A549 (cell line): ENCODE measurements at regions not wholly inside any gene's neighbourhood (a gene's known extent, or its start where the extent isn't known, plus 50 kb on each side); places are given as distances from the start of the nearest gene placed in this dataset.

ENCODE experiments used
- ATAC-seq, 2 experiments: fragments of 200-7000 bp in 1 of 2; fragments of >200 bp in 1 of 2; cut with Nextera tagmentation in 1 of 2; cut with Tn5 transposase in 1 of 2; 3 replicates each; pipeline versions ENCODE4 v1.8.0 to v1.9.1; 2018 to 2020; ENCODE audit warnings: mild to moderate bottlenecking in 1 of 2, moderate library complexity in 1 of 2
- CTCF ChIA-PET: fragments of 300-600 bp; sonication (Branson Sonifier 250); formaldehyde crosslinking; extraction: SDS; loops from one replicate; lab custom pipeline; 2021; ENCODE audit warnings: antibody characterized with exemption, inconsistent platforms; lab: Yijun Ruan, JAX
- POLR2A ChIA-PET: fragments of 350-600 bp; formaldehyde crosslinking; extraction: SDS; loops from one replicate; lab custom pipeline; 2021; ENCODE audit warnings: antibody characterized with exemption, inconsistent platforms; lab: Yijun Ruan, JAX
- DNase-seq, 2 experiments: peaks; one replicate each; pipeline versions ENCODE4 v3.0.0 to v3.0.0-alpha.2; 2011 to 2016; ENCODE audit warnings: low read depth in 1 of 2, low spot score in 1 of 2
- FAIRE-seq: peaks from 2 replicates; lab custom pipeline; 2011; peaks lifted over from hg19 to GRCh38; lab: Jason Lieb, UNC
- H3K27ac ChIP-seq, 2 experiments: fragments of >200 bp; sonication (Bioruptor Twin); formaldehyde crosslinking; 3 replicates each; pipeline ENCODE4 v1.5.1; 2016 to 2017
- H3K4me1 ChIP-seq: fragments of >200 bp; sonication (Bioruptor Twin); formaldehyde crosslinking; 3 replicates; pipeline ENCODE4 v1.6.1; 2016
- H3K4me2 ChIP-seq: fragments of >200 bp; sonication (Bioruptor Twin); formaldehyde crosslinking; 3 replicates; pipeline ENCODE4 v1.6.1; 2016
- H3K4me3 ChIP-seq: fragments of >200 bp; sonication (Bioruptor Twin); formaldehyde crosslinking; 3 replicates; pipeline ENCODE4 v1.5.1; 2016
- H3K9me3 ChIP-seq: fragments of >200 bp; sonication (Bioruptor Twin); formaldehyde crosslinking; 3 replicates; pipeline ENCODE4 v1.6.1; 2016
- BHLHE40 ChIP-seq: IDR thresholded peaks from 2 replicates; pipeline ENCODE4 v1.6.1; 2012; ENCODE audit warnings: low read depth, low read length, inconsistent platforms
- CBX2 ChIP-seq: fragments of 200-600 bp; sonication (generic); IDR thresholded peaks from 2 replicates; pipeline ENCODE4 v1.6.1; 2016; ENCODE audit warnings: low read depth, mild to moderate bottlenecking, borderline replicate concordance
- CBX8 ChIP-seq: fragments of 200-600 bp; sonication (generic); IDR thresholded peaks from 2 replicates; pipeline ENCODE4 v1.6.1; 2016
- ESRRA ChIP-seq: fragments of 150-350 bp; IDR thresholded peaks from 2 replicates; pipeline ENCODE4 v1.6.1; 2014; ENCODE audit warnings: mild to moderate bottlenecking, low read length, borderline replicate concordance
- FOSB ChIP-seq: fragments of 250-450 bp; sonication (Bioruptor Pico); IDR thresholded peaks from 2 replicates; pipeline ENCODE4 v1.5.0; 2020; ENCODE audit warnings: mild to moderate bottlenecking, moderate library complexity
- FOXS1 ChIP-seq: fragments of 250-450 bp; sonication (Bioruptor Pico); IDR thresholded peaks from 2 replicates; pipeline ENCODE4 v1.5.0; 2020; ENCODE audit warnings: mild to moderate bottlenecking, moderate library complexity
- GATA3 ChIP-seq: IDR thresholded peaks from 2 replicates; pipeline ENCODE4 v1.6.1; 2012; ENCODE audit warnings: borderline replicate concordance
- HDAC2 ChIP-seq: fragments of 200-600 bp; sonication (generic); IDR thresholded peaks from 2 replicates; pipeline ENCODE4 v1.6.1; 2016
- HOXA7 ChIP-seq: fragments of 250-450 bp; sonication (Bioruptor Pico); IDR thresholded peaks from 2 replicates; pipeline ENCODE4 v1.5.0; 2020; ENCODE audit warnings: mild to moderate bottlenecking, moderate library complexity
- JUNB ChIP-seq: fragments of >200 bp; sonication (Bioruptor Twin); formaldehyde crosslinking; IDR thresholded peaks from 2 replicates; pipeline ENCODE4 v1.6.1; 2016
- MYC ChIP-seq: IDR thresholded peaks from 2 replicates; pipeline ENCODE4 v1.6.1; 2012; ENCODE audit warnings: mild to moderate bottlenecking, inconsistent platforms, low read length, improper control_type of control experiment, borderline replicate concordance
- NR3C1 ChIP-seq: fragments of >200 bp; sonication (Bioruptor Twin); formaldehyde crosslinking; IDR thresholded peaks from 3 replicates; pipeline ENCODE4 v1.6.1; 2017
- POLR2AphosphoS2 ChIP-seq: conservative IDR thresholded peaks from 2 replicates; pipeline ENCODE4 v1.6.1; 2012; ENCODE audit warnings: low read length, improper control_type of control experiment, inconsistent platforms
- RAD21 ChIP-seq, 2 experiments: fragments of >200 bp in 1 of 2; sonication (Bioruptor Twin) in 1 of 2; formaldehyde crosslinking in 1 of 2; IDR thresholded peaks in 1 of 2; conservative IDR thresholded peaks in 1 of 2; 2 replicates in 1 of 2; 3 replicates in 1 of 2; pipeline ENCODE4 v1.6.1; 2012 to 2018; ENCODE audit warnings: inconsistent platforms in 1 of 2
- RARB ChIP-seq: fragments of 250-450 bp; sonication (Bioruptor Pico); IDR thresholded peaks from 2 replicates; pipeline ENCODE4 v1.8.0; 2021; ENCODE audit warnings: mild to moderate bottlenecking, moderate library complexity
- RFX5 ChIP-seq: fragments of 450-650 bp; IDR thresholded peaks from 2 replicates; pipeline ENCODE4 v1.7.1; 2014; ENCODE audit warnings: antibody characterized with exemption, mild to moderate bottlenecking, moderate library complexity
- SMC3 ChIP-seq: fragments of >200 bp; sonication (Bioruptor Twin); formaldehyde crosslinking; IDR thresholded peaks from 3 replicates; pipeline ENCODE4 v1.6.1; 2018; ENCODE audit warnings: inconsistent platforms
- SREBF2 ChIP-seq: fragments of 450-650 bp; IDR thresholded peaks from 2 replicates; pipeline ENCODE4 v1.6.1; 2014; ENCODE audit warnings: mild to moderate bottlenecking, moderate library complexity
- TP53 ChIP-seq: fragments of 250-450 bp; sonication (Bioruptor Pico); IDR thresholded peaks from 2 replicates; pipeline ENCODE4 v1.5.0; 2021; ENCODE audit warnings: mild to moderate bottlenecking, moderate library complexity
- WGBS: methylation state at CpG from one replicate; pipeline ENCODE4 v1.1.6; 2017; ENCODE audit errors: missing lambda C conversion rate; 5-methylcytosine and 5-hydroxymethylcytosine counted together
- TF ChIP-seq, protein P1 (sequence below): fragments of 250-450 bp; sonication (Bioruptor Pico); IDR thresholded peaks from 2 replicates; pipeline ENCODE4 v1.5.0; 2020; ENCODE audit warnings: low read depth, mild to moderate bottlenecking, moderate library complexity
- TF ChIP-seq, protein P2 (sequence below): fragments of 150-350 bp; IDR thresholded peaks from 2 replicates; pipeline ENCODE4 v1.6.1; 2014; ENCODE audit warnings: low read depth, mild to moderate bottlenecking, low read length
- TF ChIP-seq, protein P3 (sequence below): IDR thresholded peaks from 2 replicates; pipeline ENCODE4 v1.6.1; 2012; ENCODE audit warnings: low read depth, borderline replicate concordance

DNA sequence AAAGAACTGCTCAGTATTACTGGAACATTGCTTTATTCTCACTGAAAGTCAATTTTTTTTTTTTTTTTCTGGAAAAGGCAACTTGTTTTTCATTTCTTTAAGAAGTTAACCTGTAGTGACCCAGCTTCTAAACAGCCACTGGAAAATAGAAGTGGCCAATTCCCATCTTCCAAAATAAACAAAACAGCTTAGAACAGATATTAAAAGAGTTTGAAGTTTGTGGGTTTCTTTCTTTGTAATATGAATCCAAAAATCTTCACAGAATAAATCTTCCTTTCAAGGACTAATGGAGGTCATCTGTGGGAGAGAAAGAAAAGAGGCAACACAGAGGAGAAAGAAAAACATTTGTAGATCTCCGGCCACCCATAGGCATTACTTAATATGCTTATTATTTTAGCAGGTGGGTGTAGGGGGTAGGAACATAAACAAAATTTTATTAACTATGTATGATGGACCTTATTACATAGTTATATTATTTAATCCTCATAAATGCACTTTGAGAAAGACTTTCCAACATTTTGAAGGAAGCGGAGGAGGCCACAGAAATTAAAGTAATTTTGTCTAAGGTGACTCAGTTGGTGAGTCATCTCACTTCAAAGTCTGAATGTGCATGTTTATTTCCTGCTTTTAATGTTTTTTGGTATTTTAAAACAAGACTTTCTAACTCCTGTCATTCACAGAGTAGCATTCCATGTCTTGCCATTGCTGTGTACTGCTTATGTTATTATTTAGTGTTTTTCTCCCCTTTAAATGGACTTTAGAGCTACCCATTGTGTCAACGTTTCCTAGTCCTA lies 1791.8 kb upstream of the WWC1 start:
- H3K27ac ChIP-seq: no peak overlapping the region
- ATAC-seq: no peak
- POLR2A ChIA-PET: no interaction called here
- H3K4me3 ChIP-seq: no peak overlapping the region
- no peak for DNase-seq
- 11% methylated on average over 3 of the region's 3 CpGs for WGBS
- FAIRE-seq: no peak
- H3K4me2 ChIP-seq: no peak overlapping the region
- H3K4me1 ChIP-seq: no peaks in the 10 kb centered on the region
- CTCF ChIA-PET: no interaction called here
- TF ChIP-seq HDAC2 (no peak), RAD21 (conservative IDR thresholded peaks at IDR 0.05 in 1 of 2, IDR thresholded peaks at IDR 0.05 in 1 of 2) (no peak), CBX8 (no peak)
- TF ChIP-seq, all 56 proteins: peak for 0
- no peaks in the 10 kb centered on the region for H3K9me3 ChIP-seq

DNA sequence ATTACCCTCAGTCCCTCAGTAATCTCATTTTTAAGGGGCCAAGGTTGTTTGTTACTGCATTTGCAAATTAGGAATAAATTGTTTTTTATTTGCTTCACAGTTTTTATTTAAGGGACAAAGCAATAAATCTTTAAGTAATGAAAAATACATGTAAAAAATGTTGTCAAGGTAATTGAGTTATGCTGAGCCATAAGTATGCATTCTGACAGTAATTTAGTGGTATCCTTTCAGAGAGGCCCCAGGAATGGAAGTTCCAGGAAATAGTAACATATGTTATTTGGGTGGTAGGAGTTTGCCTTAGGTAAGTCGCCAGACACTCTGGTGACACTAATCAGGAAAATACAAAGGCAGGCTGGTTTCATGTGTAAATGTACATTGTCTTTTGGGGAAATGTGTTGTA lies 1787.9 kb upstream of the WWC1 start:
- 4% methylated on average over 1 of the region's 1 CpG for WGBS

DNA sequence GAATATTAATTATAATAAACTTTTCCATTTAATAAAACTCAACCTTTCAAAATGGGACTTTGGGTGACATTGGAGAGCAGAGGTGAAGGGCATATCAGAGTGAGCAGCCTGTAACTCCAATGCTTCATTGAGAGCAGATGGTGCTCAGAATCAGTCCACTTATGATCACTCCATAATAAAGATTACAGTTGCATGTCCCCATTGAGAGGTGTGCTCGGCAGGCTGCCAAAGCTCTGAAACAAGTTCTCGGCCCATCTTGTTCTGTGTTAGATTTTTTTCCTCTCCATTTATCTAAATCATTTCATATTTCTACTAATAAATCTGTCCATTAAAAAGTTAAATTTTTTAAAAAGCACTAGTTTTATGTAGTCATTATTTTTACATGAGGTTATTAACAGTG lies 1786.4 kb upstream of the WWC1 start:
- no peak overlapping the region for H3K27ac ChIP-seq
- WGBS: 17% methylated on average over 2 of the region's 2 CpGs
- DNase-seq (no peak), ATAC-seq (no peak), FAIRE-seq (no peak)
- no peak overlapping the region for H3K4me2 ChIP-seq
- H3K4me1 ChIP-seq: no peaks in the 10 kb centered on the region
- TF ChIP-seq, protein P1, sequence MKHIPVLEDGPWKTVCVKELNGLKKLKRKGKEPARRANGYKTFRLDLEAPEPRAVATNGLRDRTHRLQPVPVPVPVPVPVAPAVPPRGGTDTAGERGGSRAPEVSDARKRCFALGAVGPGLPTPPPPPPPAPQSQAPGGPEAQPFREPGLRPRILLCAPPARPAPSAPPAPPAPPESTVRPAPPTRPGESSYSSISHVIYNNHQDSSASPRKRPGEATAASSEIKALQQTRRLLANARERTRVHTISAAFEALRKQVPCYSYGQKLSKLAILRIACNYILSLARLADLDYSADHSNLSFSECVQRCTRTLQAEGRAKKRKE (CRISPR knock-in tag): no peak
- H3K4me3 ChIP-seq: no peak overlapping the region
- CTCF ChIA-PET: no interaction called here
- POLR2A ChIA-PET: no interaction called here
- no peaks in the 10 kb centered on the region for H3K9me3 ChIP-seq

More for the DNA sequence above, 1787.9 kb upstream of the WWC1 start:
- Histone ChIP-seq H3K9me3 (no peaks in the 10 kb centered on the region), H3K27ac (no peak overlapping the region), H3K4me2 (no peak overlapping the region), H3K4me1 (no peaks in the 10 kb centered on the region), H3K4me3 (no peak overlapping the region)
- TF ChIP-seq SREBF2 (no peak), RFX5 (no peak), CBX2 (no peak), NR3C1 (no peak), ESRRA (no peak), BHLHE40 (no peak), FOXS1 (no peak), GATA3 (no peak), HOXA7 (CRISPR knock-in tag) (no peak), MYC (no peak), RARB (CRISPR knock-in tag) (no peak), POLR2AphosphoS2 (no peak), HDAC2 (no peak), TP53 (CRISPR knock-in tag) (no peak), JUNB (no peak), SMC3 (no peak), FOSB (CRISPR knock-in tag) (no peak)
- TF ChIP-seq, protein P2, sequence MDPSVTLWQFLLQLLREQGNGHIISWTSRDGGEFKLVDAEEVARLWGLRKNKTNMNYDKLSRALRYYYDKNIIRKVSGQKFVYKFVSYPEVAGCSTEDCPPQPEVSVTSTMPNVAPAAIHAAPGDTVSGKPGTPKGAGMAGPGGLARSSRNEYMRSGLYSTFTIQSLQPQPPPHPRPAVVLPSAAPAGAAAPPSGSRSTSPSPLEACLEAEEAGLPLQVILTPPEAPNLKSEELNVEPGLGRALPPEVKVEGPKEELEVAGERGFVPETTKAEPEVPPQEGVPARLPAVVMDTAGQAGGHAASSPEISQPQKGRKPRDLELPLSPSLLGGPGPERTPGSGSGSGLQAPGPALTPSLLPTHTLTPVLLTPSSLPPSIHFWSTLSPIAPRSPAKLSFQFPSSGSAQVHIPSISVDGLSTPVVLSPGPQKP: no peak
- TF ChIP-seq, protein P3, sequence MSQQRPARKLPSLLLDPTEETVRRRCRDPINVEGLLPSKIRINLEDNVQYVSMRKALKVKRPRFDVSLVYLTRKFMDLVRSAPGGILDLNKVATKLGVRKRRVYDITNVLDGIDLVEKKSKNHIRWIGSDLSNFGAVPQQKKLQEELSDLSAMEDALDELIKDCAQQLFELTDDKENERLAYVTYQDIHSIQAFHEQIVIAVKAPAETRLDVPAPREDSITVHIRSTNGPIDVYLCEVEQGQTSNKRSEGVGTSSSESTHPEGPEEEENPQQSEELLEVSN: no peak
- ATAC-seq (no peak), FAIRE-seq (no peak), DNase-seq (no peak)
- ChIA-PET POLR2A (no interaction called here), CTCF (no interaction called here)
